ENCODE measurements at regions not wholly inside any gene's neighbourhood (a gene's known extent, or its start where the extent isn't known, plus 50 kb on each side); places are given as distances from the start of the nearest gene placed in this dataset.

- DNase-seq (ENCODE audit: low read depth, low spot score): no peak
These were observed 147.9 kb downstream of the IMPG2 start for GRCh38 chr3:101172516-101172915.

GRCh38 chr3:101171681-101172191, 148.6 kb downstream of the IMPG2 start:
- H3K4me3 ChIP-seq (ENCODE audit: low read length): no peak overlapping the region
- no peak for DNase-seq (ENCODE audit: low read depth, low spot score)

More at GRCh38 chr3:101172516-101172915, 147.9 kb downstream of the IMPG2 start:
- H3K4me3 ChIP-seq (ENCODE audit: low read length): no peak overlapping the region

GRCh38 chr3:101170806-101171558, 149.4 kb downstream of the IMPG2 start:
- no peak overlapping the region for H3K4me3 ChIP-seq (ENCODE audit: low read length)
- no peak for DNase-seq (ENCODE audit: low read depth, low spot score)

- H3K4me3 ChIP-seq (ENCODE audit: low read length): no peak overlapping the region
- no peak for DNase-seq (ENCODE audit: low read depth, low spot score)
These were observed 150.2 kb downstream of the IMPG2 start for GRCh38 chr3:101170062-101170771.

GRCh38 chr3:101169516-101169915, 150.9 kb downstream of the IMPG2 start:
- no peak for DNase-seq (ENCODE audit: low read depth, low spot score)
- H3K4me3 ChIP-seq (ENCODE audit: low read length): no peak overlapping the region

GRCh38 chr3:101167376-101167775, 153.0 kb downstream of the IMPG2 start:
- H3K4me3 ChIP-seq (ENCODE audit: low read length): no peak overlapping the region
- no peak for DNase-seq (ENCODE audit: low read depth, low spot score)

GRCh38 chr3:101166150-101166549, 154.2 kb downstream of the IMPG2 start:
- no peak for DNase-seq (ENCODE audit: low read depth, low spot score)
- no peak overlapping the region for H3K4me3 ChIP-seq (ENCODE audit: low read length)

GRCh38 chr3:101163554-101163953, 156.8 kb downstream of the IMPG2 start:
- DNase-seq (ENCODE audit: low read depth, low spot score): no peak

GRCh38 chr3:101159478-101159877, 160.9 kb downstream of the IMPG2 start:
- H3K4me3 ChIP-seq (ENCODE audit: low read length): no peak overlapping the region
- DNase-seq (ENCODE audit: low read depth, low spot score): no peak

More at GRCh38 chr3:101163554-101163953, 156.8 kb downstream of the IMPG2 start:
- no peak overlapping the region for H3K4me3 ChIP-seq (ENCODE audit: low read length)

- DNase-seq (ENCODE audit: low read depth, low spot score): no peak
- H3K4me3 ChIP-seq (ENCODE audit: low read length): no peak overlapping the region
These were observed 162.0 kb downstream of the IMPG2 start for GRCh38 chr3:101158374-101158773.

GRCh38 chr3:101156787-101157345, 163.5 kb downstream of the IMPG2 start:
- no peak overlapping the region for H3K4me3 ChIP-seq (ENCODE audit: low read length)
- DNase-seq (ENCODE audit: low read depth, low spot score): no peak

GRCh38 chr3:101155825-101156224, 162.6 kb upstream of the ABI3BP start:
- H3K4me3 ChIP-seq (ENCODE audit: low read length): no peak overlapping the region
- no peak for DNase-seq (ENCODE audit: low read depth, low spot score)

- no peak overlapping the region for H3K4me3 ChIP-seq (ENCODE audit: low read length)
- no peak for DNase-seq (ENCODE audit: low read depth, low spot score)
These were observed 161.2 kb upstream of the ABI3BP start for GRCh38 chr3:101154401-101154800.

- no peak overlapping the region for H3K4me3 ChIP-seq (ENCODE audit: low read length)
- no peak for DNase-seq (ENCODE audit: low read depth, low spot score)
These were observed 158.2 kb upstream of the ABI3BP start for GRCh38 chr3:101151286-101151913.

GRCh38 chr3:101150504-101150903, 157.3 kb upstream of the ABI3BP start:
- no peak overlapping the region for H3K4me3 ChIP-seq (ENCODE audit: low read length)
- no peak for DNase-seq (ENCODE audit: low read depth, low spot score)

GRCh38 chr3:101149707-101150106, 156.5 kb upstream of the ABI3BP start:
- no peak overlapping the region for H3K4me3 ChIP-seq (ENCODE audit: low read length)
- no peak for DNase-seq (ENCODE audit: low read depth, low spot score)

GRCh38 chr3:101149251-101149650, 156.0 kb upstream of the ABI3BP start:
- no peak overlapping the region for H3K4me3 ChIP-seq (ENCODE audit: low read length)
- no peak for DNase-seq (ENCODE audit: low read depth, low spot score)

- H3K4me3 ChIP-seq (ENCODE audit: low read length): no peak overlapping the region
- DNase-seq (ENCODE audit: low read depth, low spot score): no peak
These were observed 154.8 kb upstream of the ABI3BP start for GRCh38 chr3:101148001-101148400.

GRCh38 chr3:101146946-101147345, 153.7 kb upstream of the ABI3BP start:
- H3K4me3 ChIP-seq (ENCODE audit: low read length): no peak overlapping the region

GRCh38 chr3:101144105-101144504, 150.9 kb upstream of the ABI3BP start:
- no peak for DNase-seq (ENCODE audit: low read depth, low spot score)
- H3K4me3 ChIP-seq (ENCODE audit: low read length): no peak overlapping the region

More at GRCh38 chr3:101146946-101147345, 153.7 kb upstream of the ABI3BP start:
- no peak for DNase-seq (ENCODE audit: low read depth, low spot score)

Data from Jurkat, Clone E6-1 (cell line).